ENCODE measurements at regions not wholly inside any gene's neighbourhood (a gene's known extent, or its start where the extent isn't known, plus 50 kb on each side); places are given as distances from the start of the nearest gene placed in this dataset.

GRCh38 chr5:68729678-68730077 is 364.1 kb upstream of the SLC30A5 start:
- TF ChIP-seq CTCF (IDR thresholded peaks at IDR 0.05) = no peak
- TF ChIP-seq POLR2AphosphoS5 (IDR thresholded peaks at IDR 0.05) = no peak
- no peak for TF ChIP-seq POLR2A (IDR thresholded peaks at IDR 0.05)

All from gastroesophageal sphincter (tissue), 3 donors.